WTC11 (cell line): ENCODE measurements at regions not wholly inside any gene's neighbourhood (a gene's known extent, or its start where the extent isn't known, plus 50 kb on each side); places are given as distances from the start of the nearest gene placed in this dataset.

ENCODE experiments used
- ESRRA ChIP-seq: sonication (generic); formaldehyde crosslinking; IDR thresholded peaks from 2 replicates; pipeline ENCODE4 v1.8.1; 2022; ENCODE audit warnings: mild to moderate bottlenecking, missing genetic modification reagents, borderline replicate concordance
- GABPB1 ChIP-seq: sonication (generic); formaldehyde crosslinking; IDR thresholded peaks from 2 replicates; pipeline ENCODE4 v1.8.1; 2023; ENCODE audit warnings: mild to moderate bottlenecking, missing genetic modification reagents
- NR3C1 ChIP-seq: sonication (generic); formaldehyde crosslinking; conservative IDR thresholded peaks from 2 replicates; pipeline ENCODE4 v1.8.1; 2023; ENCODE audit warnings: low read depth, mild to moderate bottlenecking, missing genetic modification reagents
- SMAD3 ChIP-seq: sonication (generic); formaldehyde crosslinking; IDR thresholded peaks from 2 replicates; pipeline ENCODE4 v1.8.0; 2022; ENCODE audit warnings: missing genetic modification reagents, mild to moderate bottlenecking, borderline replicate concordance

- TF ChIP-seq NR3C1 (CRISPR knock-in tag), result no peak
- TF ChIP-seq GABPB1 (CRISPR knock-in tag), result no peak
- no peak for TF ChIP-seq ESRRA (CRISPR knock-in tag)
- no peak for TF ChIP-seq SMAD3
- TF ChIP-seq, all 79 proteins: peak for 0
Observed at GRCh38 chr3:6809349-6809748, 51.6 kb upstream of the GRM7 start (continued).
